ENCODE measurements at regions not wholly inside any gene's neighbourhood (a gene's known extent, or its start where the extent isn't known, plus 50 kb on each side); places are given as distances from the start of the nearest gene placed in this dataset.
"Not testable (repeated sequence)": the region's sequence is repeated elsewhere in the genome, so short reads cannot be mapped to it uniquely, and the experiment has no call there.

DNA sequence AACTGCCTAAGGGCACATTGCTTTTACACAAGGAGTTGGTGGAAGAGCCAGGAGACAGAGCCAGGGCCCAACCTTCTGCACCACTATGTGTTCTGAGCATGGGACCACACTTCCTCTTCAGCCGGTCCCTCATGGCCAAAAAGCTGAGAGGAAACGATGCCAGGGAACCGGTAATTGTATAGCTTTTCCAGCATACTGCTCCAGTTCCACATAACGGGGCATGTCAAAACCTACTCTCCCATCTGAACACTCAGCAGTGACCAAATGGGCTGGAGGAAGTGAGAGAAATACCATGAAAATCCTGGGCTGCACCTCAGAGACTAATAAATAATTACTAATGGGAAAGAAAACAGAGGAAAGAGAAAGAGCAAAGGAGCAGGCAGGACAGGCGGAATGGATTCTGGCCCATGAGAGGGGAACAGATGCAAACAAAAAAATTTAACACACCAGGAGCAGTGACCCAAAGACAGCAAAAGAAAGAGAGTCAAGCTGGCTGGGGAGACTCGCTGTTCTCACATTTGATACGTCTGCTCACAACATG, 52.0 kb upstream of the BMP2 start:
- DNase-seq = no peak

DNA sequence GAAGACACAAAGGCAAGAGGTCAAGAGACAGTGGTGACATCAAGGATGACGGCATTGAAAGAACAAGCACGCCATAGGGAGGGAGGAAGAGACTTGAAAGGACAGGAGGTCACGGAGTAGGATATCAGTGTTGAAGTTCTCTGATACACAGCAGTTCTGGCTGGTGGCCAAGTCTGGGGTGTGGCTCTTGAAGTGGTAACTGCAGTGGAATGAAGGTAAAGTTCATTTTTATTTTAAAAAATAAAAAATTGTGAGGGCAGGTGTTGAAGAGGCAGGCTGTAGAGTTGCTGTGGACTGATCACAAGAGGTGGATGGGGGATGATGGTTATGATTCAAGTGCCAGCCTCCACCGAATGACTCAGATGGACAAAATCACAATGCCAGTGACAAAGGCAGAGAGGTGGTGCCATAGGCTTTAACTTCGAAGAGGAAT, 53.2 kb upstream of the BMP2 start:
- no peak for DNase-seq

DNA sequence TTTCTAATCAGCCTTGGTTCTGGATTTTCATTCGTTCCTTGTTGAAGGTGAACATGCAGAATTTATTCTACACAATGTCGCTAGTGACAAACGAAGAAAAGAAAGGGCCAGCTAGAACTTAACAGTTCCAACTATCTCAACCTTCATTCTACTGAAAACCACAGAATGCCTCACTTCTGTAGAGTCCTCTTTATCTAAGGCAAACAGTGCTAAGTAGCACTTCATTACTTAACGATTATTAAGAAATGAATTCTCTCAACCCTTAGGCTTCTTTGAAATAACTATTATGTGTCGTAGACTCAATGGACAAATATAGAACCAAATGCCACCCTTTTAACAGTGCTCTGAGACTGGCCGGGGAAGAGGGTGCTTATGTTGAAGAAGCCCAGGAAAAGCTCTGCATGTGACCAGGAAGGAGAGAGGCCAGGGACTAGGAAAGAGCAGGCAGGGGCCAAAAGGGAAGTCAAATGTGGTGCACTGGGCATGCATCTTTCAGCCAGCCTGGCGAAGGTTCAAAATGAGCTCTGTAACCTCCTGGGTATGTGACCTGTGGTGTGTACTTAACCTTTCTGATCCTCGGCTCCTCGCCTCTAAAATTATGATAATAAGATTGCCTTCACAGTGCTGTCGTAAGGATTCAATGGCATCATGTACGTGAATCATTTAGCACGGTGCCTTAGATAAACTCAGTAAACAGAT, 55.4 kb upstream of the BMP2 start:
- peak; percentile 22 for DNase-seq

DNA sequence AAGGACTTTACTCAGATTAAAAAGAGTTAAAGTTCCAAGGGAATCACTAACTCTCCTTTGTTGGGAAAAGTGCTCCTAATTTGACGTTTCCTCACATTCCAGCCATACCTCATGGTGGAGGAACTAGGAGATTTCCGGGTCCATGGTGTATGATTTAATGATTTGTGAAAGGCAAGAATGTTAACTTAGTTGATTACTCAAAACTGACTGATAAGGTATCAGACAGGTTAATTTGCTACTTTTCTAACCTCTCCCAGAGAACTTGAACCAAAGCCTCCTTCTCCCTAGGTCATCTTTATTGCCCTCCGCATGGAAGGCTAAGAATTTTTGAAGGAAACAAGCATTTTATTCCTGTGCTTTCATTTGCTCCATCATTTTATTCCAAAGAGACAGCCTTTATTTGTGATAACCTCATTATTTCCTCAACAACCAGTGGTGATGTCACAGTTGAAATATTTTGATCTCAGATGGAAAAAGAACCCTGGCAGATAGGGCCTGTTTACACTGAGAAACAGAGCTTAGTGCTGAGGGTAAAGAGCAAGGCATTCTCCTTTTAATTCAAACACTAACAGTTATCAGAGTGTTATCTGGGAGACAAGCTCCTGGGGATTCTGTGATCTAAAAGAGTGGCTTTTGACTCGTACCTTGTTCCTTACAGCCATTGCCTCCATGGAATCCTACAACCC, 57.4 kb upstream of the BMP2 start:
- DNase-seq = no peak

DNA sequence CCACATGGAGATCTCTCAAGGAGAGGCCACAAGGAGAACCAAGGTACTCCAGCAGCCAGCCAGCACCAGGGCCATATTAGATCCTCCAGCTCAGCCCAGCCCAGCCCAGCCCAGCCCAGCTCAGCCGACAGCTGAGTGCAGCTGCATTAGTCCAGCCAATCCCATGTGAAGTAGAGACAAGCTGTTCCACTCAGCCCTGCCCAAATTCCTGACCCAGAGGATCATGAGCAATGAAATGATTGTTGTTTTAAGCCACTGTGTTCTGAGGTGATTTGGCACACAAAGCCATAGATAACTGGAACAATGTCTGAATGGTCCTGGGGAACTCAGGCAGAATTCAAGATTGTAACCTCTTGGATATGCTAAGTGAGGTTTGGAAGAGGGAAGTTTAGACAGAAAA, 59.5 kb upstream of the BMP2 start:
- no peak for DNase-seq

DNA sequence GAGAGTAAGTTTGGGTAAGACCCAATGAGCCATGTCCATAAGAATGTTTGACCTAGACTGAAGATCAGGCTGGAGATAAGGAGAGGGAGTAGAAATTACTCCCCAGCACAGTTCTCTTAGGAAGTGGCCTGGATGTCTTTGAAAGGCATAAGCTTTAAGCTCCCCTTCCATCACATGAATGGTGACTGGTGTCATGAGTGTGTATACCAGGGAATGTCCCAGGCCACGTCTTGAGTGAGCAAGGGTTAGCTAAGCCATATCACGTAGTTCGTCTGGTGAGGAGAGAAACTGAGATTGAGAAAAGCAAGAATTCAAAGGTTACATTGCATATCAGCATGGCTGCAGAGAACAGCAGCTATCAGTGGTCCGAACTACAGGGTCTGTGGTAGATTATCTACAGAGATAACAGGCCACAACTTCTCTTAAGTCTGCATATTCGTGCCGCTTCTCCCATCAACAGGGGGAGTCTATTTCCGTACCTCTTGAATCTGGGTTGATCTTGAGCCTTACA, 60.1 kb upstream of the BMP2 start:
- no peak for DNase-seq

DNA sequence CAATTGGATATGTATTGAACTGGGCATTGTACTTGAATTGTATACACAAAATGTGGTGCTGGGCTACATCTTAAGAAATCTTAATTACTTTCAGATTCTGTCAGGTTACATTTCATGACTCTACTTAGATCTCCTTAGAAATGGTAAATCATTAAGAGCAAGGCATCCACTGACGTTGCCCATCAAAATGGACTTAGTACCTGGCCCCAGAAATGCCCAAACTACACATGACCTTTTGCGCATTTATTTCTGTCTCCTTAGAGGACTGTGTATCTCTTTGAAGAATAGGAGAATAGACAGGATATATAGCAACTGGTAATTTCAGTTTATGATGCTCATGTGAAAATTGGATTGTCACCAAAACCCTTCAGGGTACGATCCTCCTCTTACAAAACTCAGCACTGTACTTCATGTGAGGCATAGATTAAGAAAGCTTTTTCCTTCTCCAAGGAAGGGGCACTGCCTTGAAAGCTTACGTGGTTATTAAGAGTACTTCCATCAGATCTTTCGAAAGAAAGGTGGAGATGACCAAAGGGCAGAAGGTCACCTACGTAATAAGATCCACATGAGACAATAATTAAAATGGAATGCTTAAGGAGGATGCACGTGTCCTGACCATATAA, 61.4 kb upstream of the BMP2 start:
- no peak for DNase-seq

DNA sequence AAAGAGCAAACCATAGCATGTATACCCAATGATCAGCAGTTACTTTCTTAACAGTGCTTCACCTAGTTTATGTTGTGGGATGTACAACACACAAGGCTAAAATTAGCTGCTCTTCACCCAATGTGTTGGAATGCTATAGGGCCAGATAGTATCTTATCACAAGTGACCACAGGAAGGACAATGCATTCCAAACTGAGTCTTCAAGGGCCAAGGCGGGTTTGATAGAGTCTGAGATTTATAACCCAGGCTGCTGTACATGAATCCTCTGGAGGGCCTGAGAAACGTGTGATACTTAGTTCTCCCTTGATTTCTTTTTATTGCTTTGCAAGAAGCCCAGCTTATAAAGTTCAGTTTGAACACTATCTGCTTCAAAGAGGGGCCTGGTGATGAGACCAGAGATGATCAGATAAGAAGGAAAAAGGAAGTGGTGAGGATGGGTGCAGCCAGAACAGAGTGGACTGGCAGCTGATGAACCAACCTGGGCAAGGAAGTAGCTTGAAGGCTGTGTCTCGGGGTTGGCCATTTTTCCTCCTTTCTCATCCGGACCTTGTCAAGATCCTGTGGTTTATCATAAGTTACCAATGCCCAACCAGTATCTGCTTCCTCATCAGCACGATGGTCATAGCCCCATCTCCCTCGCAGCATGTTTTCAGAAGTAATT, 62.2 kb upstream of the BMP2 start:
- DNase-seq = no peak

DNA sequence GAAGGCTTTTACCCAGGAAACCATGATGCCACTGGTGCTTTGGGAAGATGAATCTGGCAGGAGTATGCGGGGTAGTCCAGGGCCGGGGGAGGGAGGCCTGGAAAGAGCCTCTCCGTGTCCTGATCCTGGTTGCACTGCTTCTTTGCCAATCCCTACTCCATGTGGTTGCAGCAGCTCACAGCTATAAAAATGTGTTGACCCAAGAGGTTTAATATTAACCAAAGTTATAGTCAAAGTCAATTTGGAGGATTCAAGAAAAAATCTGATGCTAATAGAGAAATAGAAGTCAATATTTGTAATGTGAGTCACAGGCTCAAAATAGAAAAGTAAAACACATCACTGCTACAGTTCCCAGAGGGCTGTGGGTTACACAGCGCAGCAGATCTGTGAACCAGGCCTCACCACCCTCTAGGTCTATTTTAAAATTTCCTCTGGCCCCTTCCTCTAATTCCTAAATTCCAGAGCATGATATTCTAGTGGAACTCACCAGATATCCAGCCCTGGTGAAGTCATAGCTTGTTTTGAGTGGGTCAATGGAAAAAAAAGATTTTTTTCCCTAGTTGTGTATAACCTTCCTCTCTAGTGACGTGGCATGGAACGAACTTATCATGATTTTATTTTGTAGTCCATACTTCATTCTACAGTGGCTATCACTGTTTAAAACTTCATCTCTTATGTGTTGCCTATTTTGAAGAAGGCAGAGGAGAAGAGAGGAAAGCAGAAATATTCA, 63.2 kb upstream of the BMP2 start:
- no peak for DNase-seq

DNA sequence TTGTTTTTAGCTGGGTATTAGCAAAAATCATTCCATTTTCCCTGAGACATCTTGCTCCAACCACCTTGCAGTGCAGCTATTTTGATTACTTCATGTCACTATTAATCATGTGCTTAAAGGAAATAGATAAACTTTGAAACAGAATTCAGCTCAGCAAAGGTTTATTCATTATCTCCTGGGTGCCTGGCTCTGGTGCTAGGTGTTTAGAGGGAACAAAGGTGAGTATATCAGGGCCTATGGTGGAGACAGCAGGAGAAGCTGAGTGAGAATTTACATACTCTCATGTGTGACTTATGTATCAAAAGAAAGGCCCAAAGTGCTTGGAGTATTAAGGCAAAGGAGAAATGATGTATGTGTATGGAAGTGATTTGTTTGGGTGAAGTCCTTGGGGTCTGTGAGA, 63.8 kb upstream of the BMP2 start:
- no peak for DNase-seq

DNA sequence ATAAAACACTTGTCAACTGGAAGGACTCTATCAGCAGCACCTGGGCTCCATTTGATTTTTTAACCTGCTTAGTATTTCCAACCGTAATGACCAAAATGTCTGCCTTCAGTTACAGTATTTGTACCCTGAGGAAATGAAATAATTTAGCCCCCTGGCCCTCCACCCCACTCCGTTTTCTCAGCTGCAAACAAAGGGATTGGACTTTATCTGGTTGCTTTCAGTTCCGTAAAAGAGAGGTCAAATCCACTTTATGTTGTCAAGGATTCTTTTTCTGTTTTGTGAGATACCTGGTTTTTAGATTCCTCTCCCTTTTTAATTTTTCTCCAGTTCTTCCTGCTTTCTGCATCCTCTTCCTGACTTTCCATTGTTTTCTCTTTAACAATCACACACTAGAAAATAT, 64.4 kb upstream of the BMP2 start:
- no peak for DNase-seq

DNA sequence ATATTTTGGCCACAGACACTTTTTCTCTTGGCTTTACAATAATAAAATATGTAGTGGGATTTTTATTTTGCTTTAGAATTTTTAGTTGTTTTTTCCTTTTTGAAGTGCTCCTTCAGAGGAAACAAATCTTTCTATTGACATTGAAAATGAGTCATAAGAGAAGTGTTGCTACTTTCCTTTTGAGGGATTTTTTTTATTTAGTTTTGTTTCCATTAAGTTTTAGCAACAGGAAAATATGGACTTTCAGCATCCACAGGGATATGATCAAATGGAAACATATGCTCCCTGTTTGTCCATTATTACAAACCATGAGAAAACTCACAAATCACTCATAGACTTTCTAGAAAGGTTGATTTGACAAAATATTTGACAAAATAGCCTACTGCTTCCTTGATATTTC, 65.3 kb upstream of the BMP2 start:
- DNase-seq = no peak

DNA sequence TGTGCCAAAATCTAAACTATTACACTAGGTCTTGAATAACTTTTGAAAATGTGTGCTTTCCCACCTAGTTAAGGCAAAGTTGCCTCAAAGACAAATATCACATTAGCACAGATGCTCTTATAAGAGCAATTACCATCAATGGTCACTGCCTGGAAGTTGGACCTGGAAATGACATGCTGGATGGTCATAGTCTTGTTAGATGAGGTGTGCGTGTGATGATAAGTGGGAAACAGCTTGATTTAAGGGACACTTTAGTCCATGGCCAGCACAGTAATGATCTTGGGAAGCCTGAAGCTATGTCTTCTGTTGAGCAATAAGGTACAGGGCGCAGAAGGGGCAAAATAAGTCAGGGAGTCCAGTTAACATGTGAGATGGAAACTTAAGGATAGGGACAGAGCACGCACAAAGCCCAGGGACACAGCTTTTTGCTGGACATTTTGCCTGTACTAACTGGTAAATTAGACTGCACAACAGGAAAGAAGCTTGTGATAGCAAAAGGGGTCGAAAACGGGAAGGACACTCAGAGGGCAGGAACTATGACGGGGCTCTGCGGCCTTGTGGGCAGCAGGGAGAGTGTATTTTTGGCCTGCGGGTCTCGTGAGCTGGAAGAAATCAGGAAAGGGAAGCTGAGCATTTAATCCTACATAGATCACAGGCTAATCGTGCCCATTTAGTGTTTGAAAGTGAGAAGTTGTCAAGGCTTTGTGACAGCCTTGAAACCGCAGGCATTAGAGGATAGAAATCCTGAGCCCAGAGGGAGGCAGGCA, 66.7 kb upstream of the BMP2 start:
- no peak for DNase-seq

DNA sequence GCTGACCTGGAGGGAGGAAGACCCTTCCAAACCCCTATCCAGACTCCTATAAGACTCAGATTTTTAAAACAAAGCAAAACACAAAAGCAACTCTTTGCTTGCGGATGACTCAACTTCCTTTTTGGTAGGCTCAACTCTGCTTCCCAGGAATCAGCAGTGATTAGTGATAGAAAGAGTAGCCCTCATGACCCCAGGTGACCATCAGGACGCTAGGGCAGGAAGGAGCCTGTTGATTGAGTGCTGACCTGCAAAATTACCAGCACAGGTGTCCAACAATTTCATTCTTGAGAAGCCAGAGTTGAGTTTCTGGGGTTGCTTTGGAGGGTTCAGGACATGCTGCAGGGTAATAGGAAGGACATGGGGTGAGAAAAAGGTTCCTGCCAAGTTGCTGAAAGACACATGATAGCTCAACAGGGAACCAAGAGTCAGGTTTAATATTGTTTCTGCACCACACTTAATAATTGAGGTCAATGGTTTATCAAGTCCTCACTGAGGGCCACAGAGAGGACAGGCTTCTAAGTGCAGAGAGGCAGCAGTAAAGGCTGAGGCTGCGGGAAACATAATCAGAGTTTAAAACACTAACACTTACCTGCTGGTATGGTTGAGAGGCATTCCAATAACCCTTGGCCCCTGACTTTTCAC, 67.4 kb upstream of the BMP2 start:
- DNase-seq = no peak

DNA sequence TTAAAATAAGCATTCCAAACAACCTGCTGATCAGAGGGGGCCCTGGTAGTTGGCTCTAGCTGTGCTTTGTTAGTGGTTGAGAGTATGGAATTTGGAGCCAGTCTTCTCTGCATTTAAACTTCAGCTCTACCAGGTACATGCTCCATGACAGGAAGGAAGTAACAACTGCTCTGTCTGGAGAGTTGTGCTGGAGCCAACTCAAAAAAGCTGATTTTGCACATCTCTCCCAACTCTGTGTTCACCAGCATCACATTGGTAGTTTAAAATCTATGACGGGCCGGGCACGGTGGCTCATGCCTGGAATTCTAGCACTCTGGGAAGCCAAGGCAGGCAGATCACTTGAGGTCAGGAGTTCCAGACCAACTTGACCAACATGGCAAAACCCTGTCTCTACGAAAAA, 68.8 kb upstream of the BMP2 start:
- DNase-seq = no peak

DNA sequence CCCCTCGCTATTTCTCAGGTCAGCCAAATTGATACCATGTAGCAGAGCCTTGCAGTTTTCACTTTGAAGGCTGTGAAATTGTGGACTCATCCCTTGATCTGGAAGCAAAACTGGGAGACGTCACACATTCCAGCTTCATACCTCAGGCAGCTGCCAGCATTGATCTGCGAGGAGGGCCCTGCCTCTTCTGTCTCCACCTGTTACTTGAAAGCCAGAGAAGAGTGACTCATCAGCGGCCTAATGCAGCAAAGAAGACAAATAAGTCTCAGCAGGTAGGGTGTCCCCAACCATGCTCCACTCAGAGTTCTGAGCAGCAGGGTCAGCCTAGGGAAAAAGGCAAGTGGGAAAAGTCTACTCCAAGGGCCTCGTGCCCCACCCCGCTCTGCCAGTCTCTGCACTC, 69.4 kb upstream of the BMP2 start:
- no peak for DNase-seq

DNA sequence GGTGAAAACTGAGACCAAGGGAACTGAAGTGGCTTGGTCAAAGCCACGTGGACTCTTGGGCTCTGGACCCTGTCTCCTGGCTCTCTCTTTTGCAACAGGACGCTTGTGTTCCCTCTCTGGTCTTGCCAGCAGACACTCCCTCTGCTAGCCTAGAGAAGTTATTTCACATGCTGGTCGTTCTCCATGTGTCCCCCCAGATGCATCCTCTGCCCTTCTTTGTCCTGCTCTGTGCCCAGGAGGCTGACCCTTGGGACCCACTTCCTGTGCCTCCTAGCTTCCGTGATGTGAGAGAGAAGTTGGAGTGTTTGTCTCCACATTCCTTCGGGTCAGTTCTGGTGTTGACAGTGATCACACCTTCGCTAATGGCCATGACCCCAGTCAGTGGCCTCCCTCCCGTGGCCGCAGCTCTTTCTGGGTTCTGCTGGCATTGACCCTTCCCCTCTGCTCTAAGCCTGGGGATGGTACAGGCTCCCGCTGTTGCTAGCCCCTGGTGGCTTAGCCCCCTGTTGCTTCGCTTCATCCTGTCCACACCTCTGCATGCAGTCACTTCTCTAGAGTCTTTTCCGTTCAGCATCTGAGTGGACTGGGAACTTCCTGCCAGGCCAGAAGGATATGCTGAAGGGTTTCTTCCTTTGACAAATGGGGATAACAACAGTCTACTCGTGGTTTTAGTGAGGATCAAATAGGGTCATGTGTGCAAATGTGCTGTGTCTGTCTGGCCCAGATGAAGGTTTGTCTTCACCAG, 70.1 kb upstream of the BMP2 start:
- DNase-seq = no peak

DNA sequence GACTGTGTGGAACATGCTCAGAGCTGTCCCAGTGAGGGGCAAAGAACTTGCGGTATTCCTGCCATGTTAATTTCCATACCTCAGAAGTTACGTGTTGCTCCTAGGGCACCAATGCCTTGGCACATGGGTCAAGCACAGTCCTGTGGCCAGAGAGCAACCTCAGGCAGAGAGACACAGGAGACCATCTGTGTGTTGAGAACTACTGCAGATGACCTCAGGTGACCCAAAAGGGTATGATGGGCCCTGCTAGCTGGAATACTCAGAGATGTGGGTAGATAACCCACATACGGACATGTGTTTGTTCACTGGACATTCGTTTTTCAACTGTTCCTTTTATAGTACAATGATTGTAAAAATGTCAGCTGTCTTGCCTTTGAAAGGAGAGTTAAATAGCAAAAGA, 71.5 kb upstream of the BMP2 start:
- DNase-seq = no peak

DNA sequence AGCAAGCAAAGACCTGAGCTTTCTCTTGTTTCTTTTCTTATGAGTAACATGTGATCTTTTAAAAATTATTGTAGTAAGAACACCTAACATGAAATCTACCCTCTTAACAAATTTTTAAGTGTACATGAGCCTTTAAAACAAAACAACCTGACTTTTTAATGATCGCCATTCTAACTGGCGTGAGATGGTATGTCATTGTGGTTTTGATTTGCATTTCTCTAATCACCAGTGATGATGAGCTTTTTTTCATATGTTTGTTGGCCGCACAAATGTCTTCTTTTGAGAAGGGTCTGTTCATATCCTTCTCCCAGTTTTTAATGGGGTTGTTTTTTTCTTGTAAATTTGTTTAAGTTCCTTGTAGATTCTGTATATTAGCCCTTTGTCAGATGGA, 73.7 kb upstream of the BMP2 start:
- not testable (repeated sequence) for DNase-seq

DNA sequence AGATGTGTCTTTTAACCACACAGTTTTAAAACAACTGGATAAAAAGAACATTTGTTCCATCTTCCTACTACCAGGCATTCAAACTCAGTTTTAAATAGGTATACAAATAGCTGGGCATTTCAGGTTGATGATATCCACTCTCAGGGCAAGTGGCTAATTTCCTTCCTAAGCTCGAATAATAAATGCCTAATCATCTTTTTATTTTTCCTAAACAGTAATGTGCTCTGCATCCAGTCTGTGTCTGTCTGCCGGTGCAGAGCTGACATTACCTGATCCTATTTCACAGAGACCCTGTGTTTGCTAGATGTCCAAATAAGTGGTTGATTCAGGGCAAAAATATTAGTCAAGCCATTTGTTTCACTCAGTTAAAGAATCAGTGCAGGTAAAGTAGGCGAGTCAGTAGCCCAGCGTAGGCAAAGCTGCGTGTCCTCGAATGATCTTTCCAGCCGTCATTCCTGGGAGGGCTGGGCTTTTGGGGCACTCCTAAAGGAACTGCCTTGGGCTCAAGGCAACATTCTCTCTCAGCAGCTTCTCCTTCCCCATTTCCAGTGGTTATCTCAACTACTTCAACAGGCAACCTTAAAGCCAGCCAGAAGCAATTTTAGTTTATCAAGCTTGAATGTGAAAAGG, 74.2 kb upstream of the BMP2 start:
- DNase-seq = no peak

Measured in DMS79 treated with DMSO at 0.1 percent for 48 hours (cell line).